HG02571 (cell line): ENCODE measurements at regions not wholly inside any gene's neighbourhood (a gene's known extent, or its start where the extent isn't known, plus 50 kb on each side); places are given as distances from the start of the nearest gene placed in this dataset.
A peak's percentile ranks its signal among the peaks of the same experiment; 100 is the strongest.
"Not testable (repeated sequence)": the region's sequence is repeated elsewhere in the genome, so short reads cannot be mapped to it uniquely, and the experiment has no call there.

ENCODE experiments used
- ATAC-seq: cut with Tn5 transposase; IDR thresholded peaks from one replicate; pipeline ENCODE4 v1.9.1; 2021; ENCODE audit warnings: mild to moderate bottlenecking, moderate library complexity; ENCODE audit not compliant: unreplicated experiment

DNA sequence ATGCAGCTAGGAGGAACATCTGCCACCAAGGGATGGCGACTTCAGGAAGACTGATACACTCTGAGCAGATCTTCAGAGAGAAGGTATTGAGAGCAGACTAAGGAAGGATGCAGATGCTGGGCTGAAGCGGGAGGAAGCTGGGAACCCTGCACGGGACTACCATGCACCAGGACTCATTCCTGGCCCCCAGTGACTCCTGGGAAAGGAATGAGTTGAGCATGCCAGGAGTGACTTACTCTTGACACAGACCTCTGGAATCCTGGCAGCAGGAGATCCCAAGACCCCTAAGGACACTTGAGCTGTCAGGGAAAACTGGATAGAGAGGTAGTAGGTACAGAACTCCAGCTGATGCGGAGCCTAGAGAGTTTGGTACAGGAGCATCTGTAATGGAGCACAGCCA lies 336.1 kb downstream of the RPS29 start:
- no peak for ATAC-seq

DNA sequence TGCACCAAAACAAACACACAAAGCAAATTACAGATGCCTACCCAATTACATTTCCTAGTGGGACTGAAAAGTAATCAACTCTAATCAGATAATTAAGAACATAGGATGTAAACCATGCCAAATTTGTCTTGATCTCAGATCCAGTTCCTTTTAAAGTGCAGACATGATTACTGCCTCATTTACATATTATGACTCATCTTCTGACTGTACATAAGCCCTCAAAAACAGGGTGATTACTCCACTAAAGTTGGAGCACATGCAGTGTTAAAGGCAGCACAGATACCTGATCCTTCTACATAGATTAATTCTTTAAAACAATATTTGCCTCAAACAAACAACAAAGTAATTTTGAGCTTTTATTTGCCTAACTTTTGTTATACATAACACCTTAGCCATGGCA lies 337.2 kb downstream of the RPS29 start:
- ATAC-seq, result no peak

DNA sequence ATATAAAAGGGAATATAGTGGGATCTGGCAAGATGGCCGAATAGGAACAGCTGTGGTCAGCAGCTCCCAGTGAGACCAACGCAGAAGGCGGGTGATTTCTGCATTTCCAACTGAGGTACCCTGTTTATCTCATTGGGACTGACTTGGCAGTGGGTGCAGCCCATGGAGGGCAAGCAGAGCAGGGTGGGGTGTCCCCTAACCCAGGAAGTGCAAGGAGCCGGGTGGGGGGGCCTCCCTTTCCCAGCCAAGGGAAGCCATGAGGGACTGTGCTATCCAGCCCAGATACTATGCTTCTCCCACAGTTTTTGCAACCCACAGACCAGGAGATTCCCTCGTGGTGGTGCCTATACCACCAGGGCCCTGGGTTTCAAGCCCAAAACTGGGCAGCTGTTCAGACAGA lies 342.4 kb downstream of the RPS29 start:
- ATAC-seq, result not testable (repeated sequence)

GRCh38 chr14:49240383-49240782 lies 345.8 kb downstream of the RPS29 start:
- ATAC-seq, result no peak

GRCh38 chr14:49228552-49228951 lies 357.6 kb downstream of the RPS29 start:
- ATAC-seq, result no peak

- no peak for ATAC-seq
Observed at GRCh38 chr14:49221316-49221715, 364.9 kb downstream of the RPS29 start.

- ATAC-seq, result no peak
Observed at GRCh38 chr14:49220492-49220891, 365.7 kb downstream of the RPS29 start.

DNA sequence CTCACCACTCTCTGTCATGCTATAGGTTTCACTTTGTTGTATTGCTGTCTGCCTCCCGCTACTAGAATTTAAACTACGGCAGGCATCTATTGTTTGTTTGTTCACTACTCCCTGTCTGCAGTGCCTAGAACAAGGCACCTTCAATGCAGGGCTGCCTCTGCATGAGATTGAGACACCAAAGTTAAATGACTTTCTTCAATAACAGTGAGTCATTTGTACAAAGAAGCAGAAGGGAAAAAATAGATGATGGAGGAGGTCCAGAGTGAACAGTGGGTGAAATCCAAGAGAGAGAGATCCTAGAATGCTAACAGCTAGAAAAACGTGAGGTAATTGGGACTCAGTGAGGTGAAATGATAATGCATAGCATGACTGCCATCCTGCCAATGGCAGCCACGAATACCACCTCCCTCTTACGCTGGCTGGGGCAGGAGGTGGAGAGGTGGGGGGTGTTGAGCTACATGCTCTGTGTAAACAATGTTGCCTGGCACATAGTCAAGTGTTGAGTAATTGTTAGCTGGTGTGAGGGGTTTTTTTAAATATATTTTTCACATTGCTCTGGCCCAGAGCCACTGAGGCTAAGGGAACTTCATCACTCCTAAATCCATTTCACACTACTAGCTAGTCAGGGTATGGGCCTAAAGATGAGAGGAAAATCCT lies 367.6 kb downstream of the RPS29 start:
- ATAC-seq, result no peak

GRCh38 chr14:49212721-49213120 lies 373.5 kb downstream of the RPS29 start:
- no peak for ATAC-seq

DNA sequence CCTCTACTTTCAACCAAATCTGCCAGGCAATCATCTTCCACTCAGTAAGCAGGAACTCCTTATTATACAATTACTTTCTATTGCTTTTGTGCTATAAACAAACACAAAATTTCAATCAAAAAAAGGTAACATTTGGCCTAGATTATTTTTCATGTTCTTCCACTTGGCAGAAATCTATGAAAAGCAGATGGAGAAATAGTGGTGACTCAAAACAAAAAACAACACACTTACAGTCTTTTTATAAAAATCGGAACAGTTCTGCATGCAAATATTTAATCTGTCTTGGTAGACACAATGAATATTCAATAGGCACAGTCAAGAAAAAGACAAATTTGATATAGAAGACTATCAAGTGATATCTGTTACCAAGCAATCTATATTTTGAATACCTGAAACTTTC lies 376.8 kb downstream of the RPS29 start:
- ATAC-seq, result no peak

- ATAC-seq, result no peak
Observed at GRCh38 chr14:49206828-49207227, 379.4 kb downstream of the RPS29 start.

- no peak for ATAC-seq
Observed at GRCh38 chr14:49203676-49204075, 382.5 kb downstream of the RPS29 start.

- ATAC-seq, result no peak
Observed at GRCh38 chr14:49199159-49199558, 387.0 kb downstream of the RPS29 start.

DNA sequence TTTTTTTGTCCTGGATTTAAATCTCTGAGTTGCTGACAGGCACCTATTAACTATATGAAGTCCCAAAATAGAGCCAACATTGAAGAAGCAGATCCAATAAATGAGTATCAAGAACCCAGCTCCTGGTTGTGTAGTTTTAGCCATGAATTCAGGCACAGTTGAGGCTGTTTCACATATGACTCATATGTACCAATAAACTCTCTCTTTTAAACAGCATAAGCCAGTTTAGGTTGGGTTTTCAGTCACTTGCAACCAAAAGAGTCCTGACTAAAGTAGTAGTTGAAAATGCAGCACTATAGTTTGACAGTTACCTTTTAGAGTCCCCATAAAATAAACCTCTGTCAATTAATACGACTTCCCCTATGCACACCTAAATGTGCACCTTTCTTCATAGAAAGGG lies 389.9 kb downstream of the RPS29 start:
- ATAC-seq, result no peak

GRCh38 chr14:49194067-49194466 lies 392.1 kb downstream of the RPS29 start:
- no peak for ATAC-seq

DNA sequence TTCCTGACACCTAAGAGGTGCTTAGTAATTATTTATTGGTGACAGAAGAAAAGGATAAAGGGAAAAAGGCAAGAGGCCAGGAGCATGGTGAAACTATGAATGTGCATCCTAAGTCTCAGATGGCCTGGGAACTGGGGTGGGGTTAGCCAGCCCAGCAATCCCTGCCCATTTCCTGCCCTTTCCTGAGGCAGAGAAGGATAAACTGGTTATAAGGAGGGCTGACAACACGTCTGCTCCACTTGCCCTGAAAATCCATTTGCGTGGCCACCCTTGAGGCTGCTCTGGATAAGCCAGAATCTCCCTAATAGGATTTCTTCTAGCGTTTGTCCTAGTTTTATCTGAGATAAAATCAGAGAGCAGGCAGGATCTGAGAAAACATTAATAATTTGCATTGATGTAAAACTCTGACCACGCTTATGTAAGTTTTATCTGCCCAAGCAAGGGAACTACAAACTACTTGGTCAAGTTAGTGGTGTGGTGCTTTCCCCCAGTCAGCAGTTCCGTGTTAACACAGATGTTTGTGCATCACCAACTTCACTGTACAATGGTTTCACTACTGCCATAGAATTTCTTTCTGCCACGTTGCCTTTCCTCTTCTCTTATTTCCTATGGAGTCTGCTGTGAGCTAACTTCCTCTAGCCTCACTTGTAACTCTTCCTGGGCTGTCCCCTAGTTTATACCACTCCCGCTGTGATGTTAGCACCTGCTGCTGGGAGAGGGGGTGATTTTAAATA lies 392.7 kb downstream of the RPS29 start:
- ATAC-seq, result peak; percentile 96

DNA sequence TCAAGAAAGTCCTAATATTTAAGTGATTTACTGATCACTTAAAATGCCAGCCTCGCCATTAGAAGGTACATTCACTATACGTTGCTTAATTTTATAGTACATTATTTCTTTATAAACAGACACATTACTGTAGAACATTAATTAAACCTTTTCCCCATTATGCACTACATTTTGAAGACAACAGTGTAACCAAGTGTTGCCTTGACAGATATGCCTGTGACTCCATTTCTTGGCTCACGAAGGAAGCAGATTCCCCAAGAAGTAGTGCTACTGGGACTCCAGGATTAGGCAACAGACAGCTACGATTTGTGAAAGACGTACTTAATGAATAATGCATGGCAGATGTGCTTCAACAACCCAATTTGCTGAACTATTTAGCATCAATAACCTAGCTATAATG lies 394.8 kb downstream of the RPS29 start:
- ATAC-seq, result no peak

DNA sequence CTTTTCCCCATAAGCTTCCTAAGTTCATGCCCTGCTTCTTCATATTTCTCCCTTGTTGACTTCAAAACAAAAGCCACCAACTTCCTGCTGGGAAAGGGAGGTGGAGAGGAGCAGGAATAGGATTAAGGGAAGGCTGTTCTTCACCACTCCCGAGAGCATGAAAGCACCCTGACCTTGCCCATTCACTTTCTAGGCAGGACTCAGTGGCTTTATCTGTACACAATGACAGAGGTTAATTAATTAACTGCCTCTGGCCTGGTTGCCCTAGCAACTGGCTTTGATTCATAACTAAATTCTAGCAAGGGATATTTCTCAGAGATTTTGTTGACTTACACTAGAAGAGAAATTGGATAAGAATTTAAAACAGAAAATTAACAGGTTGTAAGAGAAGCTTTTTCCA lies 396.8 kb downstream of the RPS29 start:
- ATAC-seq, result no peak

GRCh38 chr14:49187799-49188198 lies 398.4 kb downstream of the RPS29 start:
- ATAC-seq, result no peak

- peak; percentile 97 for ATAC-seq
Observed at GRCh38 chr14:49173765-49174373, 412.3 kb downstream of the RPS29 start.

DNA sequence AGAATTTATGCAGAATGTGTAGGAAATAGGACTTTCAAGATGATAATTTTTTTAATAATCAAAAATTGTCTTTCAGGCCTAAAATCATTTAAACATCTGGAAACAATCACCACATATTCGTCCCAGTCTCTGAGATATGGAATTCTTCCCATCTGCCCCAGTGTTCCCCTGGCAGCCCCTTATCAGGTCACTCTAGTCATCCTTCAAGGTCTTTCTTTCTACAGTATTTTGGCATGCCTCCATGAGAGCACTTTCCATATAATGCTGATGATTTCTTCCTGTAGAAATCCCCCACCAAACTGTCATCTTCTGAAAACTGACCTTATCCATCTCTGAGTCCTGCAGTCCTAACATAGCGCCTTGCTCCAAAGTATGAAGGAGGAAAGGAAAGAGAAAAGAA lies 422.1 kb downstream of the RPS29 start:
- ATAC-seq, result no peak

- no peak for ATAC-seq
Observed at GRCh38 chr14:49160983-49161382, 425.2 kb downstream of the RPS29 start.
